RCC 7860 (cell line): ENCODE measurements at regions not wholly inside any gene's neighbourhood (a gene's known extent, or its start where the extent isn't known, plus 50 kb on each side); places are given as distances from the start of the nearest gene placed in this dataset.

Source experiments
- DNase-seq: peaks from one replicate; pipeline ENCODE4 v3.0.0-alpha.2; 2015; ENCODE audit warnings: low spot score
- FAIRE-seq: peaks from 2 replicates; lab custom pipeline; 2012; peaks lifted over from hg19 to GRCh38; lab: Jason Lieb, UNC

DNA sequence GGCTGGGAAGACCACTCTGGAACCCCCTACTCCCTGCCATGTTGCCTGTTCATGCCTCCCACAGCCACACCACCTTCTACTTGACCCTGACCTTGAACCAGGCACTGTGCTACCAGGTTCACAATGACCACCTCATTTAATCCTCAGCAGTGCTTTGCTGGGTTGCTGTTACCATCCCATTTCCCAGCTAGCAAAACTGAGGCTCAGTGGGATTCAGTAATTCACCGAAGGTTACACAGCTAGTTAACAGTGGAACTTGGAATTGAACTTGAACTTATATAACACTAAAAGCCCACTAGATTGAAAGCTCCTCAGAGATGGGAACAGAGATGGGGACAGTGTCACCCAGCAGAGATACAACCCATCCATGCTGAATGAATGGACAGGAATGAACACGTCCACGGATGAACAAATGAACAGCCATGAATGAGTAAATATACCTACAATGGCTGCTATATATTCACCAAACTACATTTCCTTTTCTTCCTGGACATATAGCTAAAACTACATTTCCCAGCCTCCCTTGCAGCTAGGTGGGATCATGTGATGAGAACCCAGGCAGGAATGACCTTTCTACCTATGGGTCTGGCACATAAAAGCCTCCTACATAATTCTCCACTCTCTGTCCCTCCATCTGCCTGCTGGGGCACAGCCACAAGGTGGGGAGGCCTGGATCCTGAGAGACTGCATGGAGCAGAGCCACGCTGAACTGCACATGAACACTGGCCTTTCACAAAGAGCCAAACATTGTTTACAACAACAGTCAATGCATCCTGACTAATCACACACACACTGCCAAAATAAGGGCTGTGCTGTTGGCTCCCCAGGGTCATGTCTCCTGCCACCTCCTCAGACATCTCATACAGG, 94.8 kb downstream of the RMI2 start:
- FAIRE-seq (no peak), DNase-seq (no peak)

DNA sequence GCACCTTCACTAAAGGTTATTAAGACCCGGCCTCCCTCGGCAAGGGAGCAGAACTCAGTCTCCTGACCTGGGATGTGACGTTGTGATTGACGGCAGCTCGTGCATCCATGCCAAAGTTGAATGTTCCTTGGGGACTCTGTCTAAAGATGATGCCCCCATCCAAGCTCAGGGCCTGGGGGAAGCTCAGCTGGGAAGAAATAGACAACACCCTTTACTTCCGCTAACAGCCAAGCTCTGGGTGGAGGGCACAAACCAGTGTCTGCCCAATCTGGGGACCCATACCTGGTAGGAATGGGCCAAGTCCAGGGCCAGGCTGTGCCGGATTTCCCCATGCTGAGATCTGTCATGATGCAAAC, 95.4 kb downstream of the RMI2 start:
- no peak for DNase-seq
- FAIRE-seq: no peak

DNA sequence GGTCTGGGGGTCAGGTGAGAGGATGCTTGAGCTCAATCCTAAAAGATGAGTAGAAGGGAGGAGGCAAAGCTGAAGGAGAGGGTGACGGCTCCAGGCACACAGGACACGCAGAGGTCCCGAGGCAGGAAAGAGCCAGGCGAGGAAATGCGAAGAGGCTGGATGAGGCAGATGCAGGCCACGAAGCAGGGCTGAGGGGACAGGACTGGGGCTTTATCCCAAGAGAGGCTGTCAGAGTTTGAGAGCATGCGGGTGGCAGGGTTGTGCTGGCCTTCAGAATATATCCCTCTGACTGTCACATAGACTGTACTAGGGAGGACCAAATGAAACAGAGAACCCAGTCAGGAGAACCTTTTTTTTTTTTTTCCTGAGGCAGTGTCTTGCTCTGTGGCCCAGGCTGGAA, 100.2 kb downstream of the RMI2 start:
- DNase-seq (no peak), FAIRE-seq (no peak)

DNA sequence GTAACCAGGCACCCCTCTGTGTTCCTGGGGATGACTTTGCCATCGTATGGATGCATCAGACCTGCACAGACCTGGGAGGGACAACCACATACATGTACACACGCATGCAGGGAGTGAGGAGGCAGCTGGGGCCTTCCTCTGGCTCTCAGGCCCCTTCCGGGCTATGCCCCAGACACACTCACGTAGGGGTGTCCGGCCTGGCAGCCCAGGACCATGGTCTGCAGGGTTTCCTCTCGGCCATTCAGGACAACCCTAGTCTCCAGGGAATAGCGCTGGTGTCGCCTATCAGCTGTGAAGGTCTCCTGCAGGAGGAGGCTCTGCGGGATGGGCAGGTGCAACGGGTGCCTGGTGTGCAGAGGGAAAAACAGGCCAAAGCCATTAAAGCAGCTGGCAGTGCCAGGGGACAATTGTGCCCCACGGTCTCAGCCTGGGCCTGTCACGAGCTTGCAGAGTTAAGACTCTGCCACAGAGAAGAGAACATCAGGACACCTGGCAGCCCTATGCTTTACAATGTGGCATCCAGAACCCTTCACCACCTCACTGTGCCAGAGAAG, 101.4 kb downstream of the RMI2 start:
- FAIRE-seq: no peak
- no peak for DNase-seq

DNA sequence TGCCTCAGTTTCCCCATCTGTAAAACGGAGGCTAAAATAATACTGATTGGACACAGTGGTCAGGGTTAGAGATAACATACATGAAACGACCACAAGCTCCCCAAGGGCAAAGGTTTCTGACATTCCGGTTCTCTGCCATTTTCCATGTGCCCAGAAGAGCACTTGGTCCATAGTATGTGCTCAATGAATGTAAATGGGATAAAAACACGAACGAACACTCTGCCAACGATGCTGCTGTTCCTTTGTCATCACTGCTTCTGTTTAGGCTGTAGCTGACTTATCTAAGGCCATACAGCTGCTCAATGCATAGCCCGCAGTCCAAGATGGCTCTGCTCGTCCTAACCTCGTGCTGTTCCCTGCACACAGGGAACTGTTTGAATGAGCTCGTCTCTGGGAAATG, 102.0 kb downstream of the RMI2 start:
- DNase-seq: no peak
- no peak for FAIRE-seq

DNA sequence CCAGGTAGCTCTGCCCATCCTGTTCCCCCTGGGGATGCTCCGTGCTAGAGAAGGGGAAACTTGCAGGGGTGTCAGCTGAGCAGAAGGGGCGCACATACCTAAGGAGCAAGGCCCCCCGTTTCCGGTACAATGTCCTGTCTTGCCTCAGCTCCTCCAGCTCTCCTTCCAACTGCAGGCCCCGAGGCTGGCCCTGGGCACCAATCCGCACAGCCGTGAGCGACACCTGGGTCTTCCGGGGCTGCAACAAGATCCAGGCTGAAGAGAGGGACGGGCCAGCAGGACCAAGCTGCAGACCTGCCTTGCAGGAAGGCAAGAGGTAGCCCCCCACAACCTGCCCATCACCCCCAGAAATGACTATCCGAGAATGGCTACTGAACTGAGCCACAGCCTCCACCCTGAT, 102.6 kb downstream of the RMI2 start:
- no peak for FAIRE-seq
- no peak for DNase-seq

DNA sequence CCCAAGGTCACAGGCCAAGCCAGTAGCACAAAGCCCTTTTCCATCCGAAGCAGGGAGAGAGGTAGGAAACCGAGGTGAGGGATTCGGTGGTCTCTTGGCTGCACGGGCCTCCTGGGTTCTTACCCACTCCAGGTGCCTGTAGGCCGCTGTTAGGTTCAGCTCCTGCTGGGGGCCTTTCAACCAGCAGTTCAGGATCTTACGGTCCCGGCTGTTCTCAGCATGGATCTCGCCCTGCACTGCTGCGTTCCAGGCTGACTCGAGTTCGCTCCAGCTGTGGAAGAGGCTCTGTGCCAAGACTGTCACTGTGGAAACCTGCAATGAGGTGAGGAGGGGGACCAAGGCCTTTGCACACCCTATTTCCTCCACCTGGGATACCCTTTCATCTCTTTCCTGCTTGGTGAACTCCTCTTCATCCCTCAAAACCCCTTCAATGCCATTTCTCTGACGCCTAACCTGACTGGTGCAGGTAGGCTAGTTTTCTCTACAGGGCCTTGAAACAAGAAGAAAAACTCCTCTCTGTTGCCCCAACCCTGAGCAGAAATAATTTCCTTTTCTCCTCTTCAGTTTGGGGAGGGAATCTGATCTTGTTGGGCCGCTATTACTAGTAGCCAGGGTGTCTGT, 103.6 kb downstream of the RMI2 start:
- FAIRE-seq (no peak), DNase-seq (no peak)

DNA sequence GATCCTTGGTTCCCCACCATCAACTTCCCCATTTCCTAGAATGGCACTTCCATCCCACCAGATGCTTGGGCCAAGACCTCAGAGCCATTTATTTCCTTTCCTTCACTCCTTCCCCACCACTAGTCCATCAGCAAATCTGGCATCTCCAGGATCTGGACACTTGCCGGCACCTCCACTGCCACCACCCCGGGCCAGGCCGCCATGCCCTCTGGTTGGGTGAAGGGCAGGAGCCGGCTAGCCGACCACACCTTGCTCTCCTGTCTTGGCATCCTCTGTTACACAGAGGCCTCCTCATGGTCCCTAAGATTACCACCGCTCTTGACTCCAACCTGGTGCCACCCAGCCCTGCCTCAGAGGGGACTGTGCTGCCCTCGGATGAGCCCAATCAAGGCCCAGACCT, 104.5 kb downstream of the RMI2 start:
- FAIRE-seq (no peak), DNase-seq (no peak)

DNA sequence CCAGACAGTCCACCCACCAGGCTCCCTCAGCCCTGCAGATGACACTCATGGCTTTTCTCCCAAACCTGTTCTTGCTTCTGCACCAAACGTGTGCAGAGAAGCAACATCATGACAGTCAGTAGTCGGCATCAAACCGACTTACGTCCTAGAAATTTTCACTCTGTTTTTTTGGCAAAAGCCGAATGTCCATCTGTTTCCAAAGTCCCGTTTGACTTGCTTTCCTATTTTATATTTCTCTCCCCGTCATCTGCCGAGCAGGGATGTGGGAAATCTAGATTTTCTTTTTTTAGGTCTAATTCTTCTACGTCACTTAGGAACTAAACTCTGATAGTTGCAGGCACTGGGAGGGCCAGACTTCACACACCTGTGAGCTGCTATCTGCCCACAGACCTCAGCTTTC, 104.9 kb downstream of the RMI2 start:
- DNase-seq (no peak), FAIRE-seq (no peak)

DNA sequence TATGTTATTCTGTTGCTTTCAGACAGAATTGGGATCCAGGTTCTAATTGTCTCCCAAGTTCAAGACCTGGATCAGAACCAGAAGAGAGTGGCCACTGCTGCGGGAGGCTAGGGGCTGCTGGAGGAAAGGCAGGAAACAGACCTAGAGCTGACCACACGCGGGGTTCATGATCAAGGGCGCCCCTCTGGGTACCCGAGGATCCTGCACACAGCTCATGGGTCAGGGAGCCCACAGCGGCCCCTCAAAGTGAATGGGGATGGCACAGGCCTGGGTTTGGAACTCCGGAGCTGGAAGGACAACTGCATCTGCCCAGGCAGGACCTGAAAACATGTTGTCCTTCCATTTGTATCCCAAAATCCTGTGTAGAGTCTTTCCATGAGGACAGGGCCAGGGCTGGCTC, 107.0 kb downstream of the RMI2 start:
- no peak for DNase-seq
- FAIRE-seq: no peak

DNA sequence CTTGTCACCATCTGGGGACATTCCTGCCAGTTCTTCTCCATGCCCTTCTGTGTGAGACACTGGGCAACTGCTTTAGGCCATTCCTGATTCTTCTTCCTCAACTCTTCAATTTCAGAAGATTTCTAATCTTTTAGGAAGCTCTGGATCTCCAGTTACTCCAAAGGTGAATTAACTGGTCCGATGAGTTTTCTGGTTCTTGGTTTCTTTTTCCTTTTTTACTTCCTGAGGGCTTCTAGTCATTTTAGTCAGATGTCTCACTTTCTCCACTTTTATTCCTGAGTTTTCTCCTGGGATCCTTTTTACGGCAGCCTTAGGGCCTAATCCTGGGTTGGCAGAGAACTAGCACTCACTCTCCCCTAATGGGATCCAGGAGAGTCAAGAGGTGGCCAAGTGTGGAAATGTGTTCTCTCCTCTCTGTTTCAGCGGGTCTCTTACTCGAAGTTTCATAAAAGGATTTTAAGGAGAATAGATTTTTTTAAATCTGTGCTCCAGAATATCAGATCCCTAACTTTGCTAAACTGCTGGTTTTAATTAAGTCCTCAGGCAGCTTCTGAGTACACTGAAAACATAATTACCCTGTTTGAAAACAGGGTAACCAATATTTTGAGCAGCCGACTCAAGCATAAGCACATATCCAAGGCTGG, 107.6 kb downstream of the RMI2 start:
- DNase-seq: no peak

DNA sequence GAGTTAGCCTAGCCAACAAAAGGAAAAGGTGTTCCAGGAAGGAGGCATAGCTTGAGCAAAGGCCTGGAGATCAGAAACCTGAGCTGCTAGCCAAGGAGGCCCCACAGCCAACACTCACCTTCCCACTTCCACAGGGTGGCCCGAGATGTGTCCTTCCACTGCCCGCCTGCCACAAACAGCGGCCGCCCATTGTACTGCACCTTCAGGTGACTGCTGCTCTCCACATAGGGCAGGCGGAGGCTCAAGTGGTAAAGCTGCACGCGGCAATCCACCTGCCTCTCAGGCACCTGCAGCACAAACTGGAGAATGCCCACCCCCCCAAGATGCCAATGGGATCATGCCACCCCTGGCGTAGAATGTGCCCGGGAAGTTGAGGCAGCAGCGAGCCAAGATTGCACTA, 111.5 kb downstream of the RMI2 start:
- no peak for FAIRE-seq

More for the DNA sequence above, 107.6 kb downstream of the RMI2 start:
- no peak for FAIRE-seq

DNA sequence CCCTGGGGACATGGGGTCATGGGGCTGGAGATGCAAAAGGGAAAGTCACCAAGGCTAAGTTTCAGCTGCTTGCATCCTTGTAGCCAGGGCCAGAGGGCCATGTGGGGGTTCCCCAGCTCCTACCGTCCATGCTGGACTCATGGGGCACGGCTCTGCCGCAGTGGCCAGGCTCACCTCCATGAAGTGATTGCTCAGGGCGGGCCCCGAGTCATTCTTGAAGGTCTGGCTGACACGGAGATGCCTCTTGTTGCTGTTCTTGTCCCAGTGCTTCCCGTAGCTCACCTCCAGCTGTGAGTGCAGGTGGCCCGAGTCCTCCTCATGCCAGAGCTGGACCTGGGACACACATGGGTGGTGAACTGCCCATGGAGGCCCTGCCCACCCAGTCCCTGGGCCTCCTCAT, 114.5 kb downstream of the RMI2 start:
- FAIRE-seq (no peak), DNase-seq (no peak)

More for the DNA sequence above, 111.5 kb downstream of the RMI2 start:
- no peak for DNase-seq

DNA sequence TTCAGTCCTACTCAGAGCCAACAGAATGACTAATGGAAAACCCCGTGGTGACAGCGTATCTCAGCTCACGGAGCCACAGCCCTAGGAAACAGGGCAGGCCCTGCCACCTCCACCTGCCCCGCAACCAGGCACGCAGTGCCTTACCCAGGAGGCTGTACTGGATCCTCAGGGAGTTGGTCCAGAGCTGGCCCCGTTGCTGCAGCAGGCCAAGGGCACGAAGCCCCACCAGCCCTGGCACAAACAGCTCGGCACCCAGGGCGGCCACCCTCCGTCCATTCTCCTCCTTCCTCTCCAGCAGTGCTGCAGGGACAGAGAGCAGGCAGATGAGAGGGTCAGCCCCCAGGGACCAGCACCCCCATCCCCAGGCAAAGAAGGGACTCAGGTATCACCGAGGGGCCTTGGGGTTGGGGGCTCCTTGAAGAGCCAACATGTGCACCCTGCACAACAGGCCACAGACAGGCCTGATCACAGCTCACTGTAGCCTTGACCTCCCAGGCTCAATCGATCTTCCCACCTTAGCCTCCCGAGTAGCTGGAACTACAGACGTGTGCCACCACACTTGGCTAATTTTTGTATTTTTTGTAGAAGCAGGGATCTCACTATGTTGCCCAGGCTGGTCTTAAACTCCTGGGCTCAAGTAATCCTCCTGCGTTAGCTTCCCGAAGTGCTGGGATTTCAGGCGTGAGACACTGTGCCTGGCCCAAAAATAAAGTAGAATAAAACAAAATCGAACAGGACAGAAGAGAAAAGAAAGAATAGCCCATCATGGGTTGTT, 115.7 kb downstream of the RMI2 start:
- DNase-seq (no peak), FAIRE-seq (no peak)

DNA sequence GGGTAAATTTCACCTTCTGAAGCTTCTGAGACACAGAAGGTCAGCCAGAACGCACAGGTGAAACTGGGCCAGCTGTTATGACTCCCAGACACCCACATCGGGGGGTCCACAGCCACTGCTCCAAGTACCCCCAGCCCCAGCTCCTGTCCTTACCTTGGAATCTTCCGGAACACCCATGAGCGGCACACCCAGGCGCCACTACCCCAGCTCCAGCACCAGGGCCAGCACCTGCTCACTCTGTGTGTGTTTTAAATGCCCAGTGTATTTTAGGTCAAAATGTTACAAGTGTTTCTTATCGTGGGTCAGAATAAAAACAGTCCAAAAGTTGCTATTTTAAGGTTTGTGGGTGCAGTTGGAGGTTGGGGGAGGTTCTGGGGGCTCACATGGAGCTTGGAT, 116.3 kb downstream of the RMI2 start:
- FAIRE-seq (no peak), DNase-seq (no peak)

DNA sequence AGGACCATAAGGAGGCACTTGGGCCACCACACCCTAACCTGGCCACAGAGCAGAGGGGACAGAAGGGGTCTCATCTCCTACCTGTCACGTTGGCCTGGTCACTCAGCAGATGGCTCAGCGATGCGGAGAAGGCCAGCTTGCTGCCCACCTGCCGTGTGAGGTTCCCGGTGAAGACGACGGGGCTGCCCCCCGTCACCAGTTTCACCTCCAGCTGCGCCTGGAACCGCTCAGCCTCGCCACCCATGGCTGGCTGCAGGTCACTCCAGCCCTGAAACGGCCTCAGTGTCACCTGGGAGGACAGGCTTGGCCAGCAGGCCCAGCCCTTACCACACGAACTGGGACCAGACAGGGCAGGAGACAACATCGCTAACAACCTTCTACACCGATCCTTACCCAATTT, 116.8 kb downstream of the RMI2 start:
- no peak for FAIRE-seq

DNA sequence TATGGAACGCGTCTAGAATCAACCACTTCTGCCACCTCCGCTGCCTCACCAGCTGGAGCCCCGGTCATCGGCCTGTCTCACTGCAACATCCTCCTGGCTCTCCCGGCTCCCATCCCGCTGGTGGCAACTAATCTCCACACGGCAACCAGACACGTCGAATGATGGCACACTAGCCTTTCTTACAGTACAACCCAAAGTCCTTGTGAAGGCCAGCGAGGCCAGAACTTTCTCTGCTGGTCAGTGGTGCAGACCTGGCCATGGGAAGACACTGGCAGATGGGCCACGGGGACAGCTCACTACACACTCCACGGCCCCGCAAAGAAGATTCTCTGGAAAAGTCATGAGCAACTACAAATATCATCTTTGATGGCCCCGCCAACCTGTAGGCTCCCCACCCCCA, 117.6 kb downstream of the RMI2 start:
- no peak for FAIRE-seq
- no peak for DNase-seq

More for the DNA sequence above, 116.8 kb downstream of the RMI2 start:
- no peak for DNase-seq

DNA sequence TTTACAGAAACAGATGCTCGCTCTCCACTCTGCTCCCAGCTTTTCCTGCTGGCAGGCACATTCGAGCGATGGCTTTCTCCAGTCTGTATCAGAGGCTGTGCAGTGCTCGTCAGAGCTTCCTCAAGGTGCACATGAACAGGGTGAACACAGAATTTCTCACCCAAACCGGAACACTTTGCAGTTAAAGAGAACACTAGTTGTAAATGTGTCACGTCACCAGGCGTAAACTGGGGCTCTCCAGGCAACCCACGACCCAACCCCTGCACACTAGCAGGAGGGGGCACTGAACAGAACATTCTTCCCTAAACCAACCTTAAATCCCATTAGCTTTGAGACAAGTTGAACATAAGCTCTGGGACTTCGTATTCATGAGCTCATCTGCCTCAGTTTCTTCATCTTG, 119.0 kb downstream of the RMI2 start:
- DNase-seq: no peak

DNA sequence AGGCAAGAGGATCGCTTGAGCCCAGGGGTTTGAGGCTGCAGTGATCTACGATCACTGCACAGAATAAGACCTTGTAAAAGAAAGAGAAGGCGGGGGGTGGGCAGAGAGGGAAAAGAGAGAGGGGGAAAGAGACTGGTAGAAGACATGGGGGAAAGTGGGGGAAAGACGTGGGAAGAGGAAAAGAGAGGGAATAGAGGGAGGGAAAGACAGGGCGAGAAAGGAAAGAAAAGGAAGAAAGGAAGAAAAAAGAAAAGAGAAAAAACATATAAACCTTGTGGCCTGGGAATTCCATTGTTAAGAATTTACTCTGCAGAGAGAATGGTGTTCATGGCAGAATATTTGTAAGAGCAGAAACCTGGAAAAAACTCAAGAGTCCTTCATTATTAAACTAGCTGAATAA, 120.4 kb downstream of the RMI2 start:
- FAIRE-seq: no peak
- DNase-seq: no peak

More for the DNA sequence above, 119.0 kb downstream of the RMI2 start:
- no peak for FAIRE-seq

DNA sequence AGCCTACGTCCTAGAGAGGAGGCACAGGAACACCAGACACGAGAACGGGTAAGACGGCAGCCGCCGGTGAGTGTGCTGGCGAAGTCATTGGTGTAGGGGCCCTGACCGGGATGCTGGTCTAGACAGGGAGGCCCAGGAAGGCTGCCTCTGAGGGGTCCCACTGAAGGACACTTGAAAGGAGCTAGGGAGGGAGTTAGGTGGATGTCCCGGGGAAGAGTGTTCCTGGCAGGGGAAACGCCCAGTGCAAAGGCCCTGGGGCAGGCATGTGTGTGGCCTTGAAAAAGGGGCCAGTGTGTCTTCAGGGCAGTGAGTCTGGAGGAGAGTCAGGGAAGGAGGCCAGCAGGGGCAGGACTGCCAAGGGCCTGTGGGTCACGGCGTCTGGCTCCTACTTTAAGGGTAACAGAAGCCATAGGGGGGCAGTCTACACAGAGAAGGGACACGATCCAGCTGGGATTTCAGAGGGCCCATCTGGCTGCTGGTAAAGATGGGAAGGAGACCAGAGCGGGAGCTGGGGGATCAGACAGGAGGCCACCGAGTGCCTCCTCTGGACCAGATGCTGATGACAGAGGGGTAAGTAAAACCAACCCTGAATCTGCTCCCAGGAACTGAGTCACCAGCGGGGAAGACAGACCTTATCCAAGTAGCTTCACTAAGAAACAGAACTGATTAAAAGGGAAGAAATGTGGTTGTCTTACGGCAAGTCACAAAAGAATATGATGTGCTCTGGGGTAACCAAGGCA, 115.9 kb downstream of the LITAF start:
- FAIRE-seq (no peak), DNase-seq (no peak)
